Esophagus muscularis mucosa (tissue), 4 donors: ENCODE measurements at regions not wholly inside any gene's neighbourhood (a gene's known extent, or its start where the extent isn't known, plus 50 kb on each side); places are given as distances from the start of the nearest gene placed in this dataset.

Experiments used
- DNase-seq: peaks from one replicate; pipeline ENCODE4 v3.0.0-alpha.2; 2017; ENCODE audit errors: extremely low spot score
- H3K27ac ChIP-seq, 4 donors: fragments of 200-600 bp; sonication (generic); replicated peaks in 1 of 4; 1 replicate in 3 of 4; 2 replicates in 1 of 4; pipeline ENCODE4 v1.5.1; 2016 to 2019; ENCODE audit warnings: mild to moderate bottlenecking in 1 of 4
- H3K27me3 ChIP-seq, 4 donors: fragments of 200-600 bp; sonication (generic); one replicate each; pipeline versions ENCODE4 v1.5.1 to v1.6.0; 2016 to 2019
- H3K36me3 ChIP-seq, 4 donors: fragments of 200-600 bp; sonication (generic); one replicate each; pipeline ENCODE4 v1.5.1; 2016 to 2019
- H3K4me1 ChIP-seq, 4 donors: fragments of 200-600 bp; sonication (generic); one replicate each; pipeline ENCODE4 v1.5.1; 2016 to 2019
- H3K4me3 ChIP-seq, 4 donors: fragments of 200-600 bp; sonication (generic); 1 replicate in 2 of 4; 2 replicates in 2 of 4; pipeline ENCODE4 v1.5.1; 2016 to 2019; ENCODE audit warnings: mild to moderate bottlenecking in 4 of 4, moderate library complexity in 1 of 4
- H3K9me3 ChIP-seq, 4 donors: fragments of 200-600 bp; sonication (generic); 1 replicate in 3 of 4; 2 replicates in 1 of 4; pipeline ENCODE4 v1.5.1; 2016 to 2019
- EP300 ChIP-seq: sonication (generic); formaldehyde crosslinking; IDR thresholded peaks from one replicate; pipeline ENCODE4 v1.6.1; 2017; ENCODE audit warnings: antibody characterized with exemption
- POLR2A ChIP-seq: fragments of 450-650 bp; IDR thresholded peaks from one replicate; pipeline ENCODE4 v1.6.1; 2017; ENCODE audit warnings: antibody characterized with exemption, moderate library complexity, mild to moderate bottlenecking, low read depth
- POLR2AphosphoS5 ChIP-seq, 2 donors: sonication (generic); formaldehyde crosslinking; IDR thresholded peaks; one replicate each; pipeline ENCODE4 v1.6.1; 2017; ENCODE audit warnings: antibody characterized with exemption in 2 of 2
- WGBS: methylation state at CpG from one replicate; pipeline ENCODE4 v1.1.5; 2018; 5-methylcytosine and 5-hydroxymethylcytosine counted together
- intact Hi-C: fragments of 100-400 bp; cut with DNase I; formaldehyde crosslinking; loops from one replicate; pipeline ENCODE4 v1.15.1; 2023
- TF ChIP-seq, protein P1 (sequence below), 3 experiments: fragments of 200-600 bp in 2 of 3; fragments of 450-650 bp in 1 of 3; sonication (generic) in 2 of 3; IDR thresholded peaks; one replicate each; pipeline ENCODE4 v1.5.1; 2017 to 2019; ENCODE audit warnings: antibody characterized with exemption in 3 of 3, mild to moderate bottlenecking in 2 of 3, moderate library complexity in 1 of 3

DNA sequence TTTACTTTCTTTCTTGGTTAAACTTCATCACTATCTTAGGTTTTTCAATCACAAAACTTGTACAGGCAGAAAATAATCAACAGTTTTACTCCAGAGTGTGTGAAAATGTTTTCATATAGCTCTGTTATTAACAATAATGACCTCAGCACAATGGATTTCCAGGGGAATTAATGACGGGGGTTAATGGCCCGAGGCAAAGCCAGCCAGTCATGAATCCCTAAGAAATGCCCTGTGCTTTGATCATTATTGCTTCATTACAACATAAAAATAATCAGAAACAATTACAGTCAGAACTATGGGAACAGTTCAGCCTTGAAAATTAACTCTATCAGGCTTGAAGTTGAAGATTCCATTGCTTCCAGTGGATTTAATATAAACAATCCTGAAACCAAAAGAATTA is 875.4 kb downstream of the ROBO2 start:
- H3K4me3 ChIP-seq = no peak overlapping the region
- 73% methylated on average over 2 of the region's 2 CpGs for WGBS
- H3K9me3 ChIP-seq = peaks cover 0 to 9% (median 0%) of the 10 kb centered on the region in 4 donors

DNA sequence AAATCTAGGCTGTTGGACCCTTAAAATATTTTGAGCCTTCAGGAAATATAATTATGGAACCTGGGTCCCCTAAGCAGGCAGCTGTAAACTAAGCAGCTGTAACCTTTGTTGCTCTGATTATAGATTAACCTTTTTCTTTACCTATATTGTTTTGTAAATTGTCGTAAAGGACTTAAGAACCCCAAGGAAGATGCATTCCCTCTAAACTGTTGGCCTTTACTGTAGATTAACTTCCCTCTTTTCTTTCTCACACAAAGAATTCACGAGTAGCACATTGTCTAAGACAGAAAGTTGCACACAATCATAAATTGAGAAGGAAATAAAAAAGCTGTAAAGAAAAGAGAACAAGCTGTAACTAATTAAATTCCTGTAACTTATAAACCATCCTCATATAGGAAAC is 877.3 kb downstream of the ROBO2 start:
- TF ChIP-seq POLR2A = no peak
- TF ChIP-seq, protein P1, sequence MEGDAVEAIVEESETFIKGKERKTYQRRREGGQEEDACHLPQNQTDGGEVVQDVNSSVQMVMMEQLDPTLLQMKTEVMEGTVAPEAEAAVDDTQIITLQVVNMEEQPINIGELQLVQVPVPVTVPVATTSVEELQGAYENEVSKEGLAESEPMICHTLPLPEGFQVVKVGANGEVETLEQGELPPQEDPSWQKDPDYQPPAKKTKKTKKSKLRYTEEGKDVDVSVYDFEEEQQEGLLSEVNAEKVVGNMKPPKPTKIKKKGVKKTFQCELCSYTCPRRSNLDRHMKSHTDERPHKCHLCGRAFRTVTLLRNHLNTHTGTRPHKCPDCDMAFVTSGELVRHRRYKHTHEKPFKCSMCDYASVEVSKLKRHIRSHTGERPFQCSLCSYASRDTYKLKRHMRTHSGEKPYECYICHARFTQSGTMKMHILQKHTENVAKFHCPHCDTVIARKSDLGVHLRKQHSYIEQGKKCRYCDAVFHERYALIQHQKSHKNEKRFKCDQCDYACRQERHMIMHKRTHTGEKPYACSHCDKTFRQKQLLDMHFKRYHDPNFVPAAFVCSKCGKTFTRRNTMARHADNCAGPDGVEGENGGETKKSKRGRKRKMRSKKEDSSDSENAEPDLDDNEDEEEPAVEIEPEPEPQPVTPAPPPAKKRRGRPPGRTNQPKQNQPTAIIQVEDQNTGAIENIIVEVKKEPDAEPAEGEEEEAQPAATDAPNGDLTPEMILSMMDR (IDR thresholded peaks at IDR 0.05) = no peak
- TF ChIP-seq EP300 = no peak
- no peak for TF ChIP-seq POLR2AphosphoS5 (IDR thresholded peaks at IDR 0.05)
- Histone ChIP-seq H3K27me3 (no peaks in the 10 kb centered on the region), H3K27ac (no peak overlapping the region), H3K4me1 (no peaks in the 10 kb centered on the region), H3K9me3 (peaks cover 0 to 15% (median 3%) of the 10 kb centered on the region in 4 donors), H3K36me3 (no peaks in the 10 kb centered on the region), H3K4me3 (no peak overlapping the region)
- intact Hi-C loops = no loop called here
- DNase-seq = no peak
- WGBS = 54% methylated on average over 2 of the region's 2 CpGs

More for the DNA sequence above, 875.4 kb downstream of the ROBO2 start:
- TF ChIP-seq, protein P1 (IDR thresholded peaks at IDR 0.05) = no peak
- TF ChIP-seq POLR2AphosphoS5 (IDR thresholded peaks at IDR 0.05) (no peak), EP300 (no peak), POLR2A (no peak)
- Histone ChIP-seq H3K27me3 (no peaks in the 10 kb centered on the region), H3K4me1 (no peaks in the 10 kb centered on the region), H3K36me3 (no peaks in the 10 kb centered on the region), H3K27ac (no peak overlapping the region)
- intact Hi-C loops = no loop called here
- DNase-seq = no peak

DNA sequence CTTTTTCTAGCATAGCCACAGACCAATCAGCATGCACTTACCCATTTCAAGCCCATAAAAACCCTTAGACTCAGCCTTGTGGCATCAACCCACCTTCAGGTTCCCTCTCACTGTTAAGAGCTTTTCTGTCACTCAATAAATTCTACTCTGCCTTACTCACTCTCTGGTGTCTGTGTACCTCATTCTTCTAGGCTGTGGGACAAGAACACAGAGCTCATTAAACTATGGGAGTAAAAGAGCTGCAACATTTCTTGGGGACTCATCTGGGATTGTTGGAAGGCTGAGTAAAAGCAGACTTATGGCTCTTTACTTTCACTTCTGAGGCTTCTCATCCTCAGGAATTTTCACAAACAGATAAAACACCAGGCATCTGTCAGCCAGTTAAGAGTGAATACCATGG is 879.3 kb downstream of the ROBO2 start:
- intact Hi-C loops = no loop called here
- DNase-seq = no peak
- Histone ChIP-seq H3K9me3 (peaks cover 0 to 15% (median 3%) of the 10 kb centered on the region in 4 donors), H3K36me3 (no peaks in the 10 kb centered on the region), H3K4me3 (no peak overlapping the region), H3K27ac (no peak overlapping the region), H3K4me1 (no peaks in the 10 kb centered on the region), H3K27me3 (no peaks in the 10 kb centered on the region)
- no peak for TF ChIP-seq POLR2A
- TF ChIP-seq EP300 = no peak
- no peak for TF ChIP-seq POLR2AphosphoS5 (IDR thresholded peaks at IDR 0.05)
- TF ChIP-seq, protein P1 (IDR thresholded peaks at IDR 0.05) = no peak

DNA sequence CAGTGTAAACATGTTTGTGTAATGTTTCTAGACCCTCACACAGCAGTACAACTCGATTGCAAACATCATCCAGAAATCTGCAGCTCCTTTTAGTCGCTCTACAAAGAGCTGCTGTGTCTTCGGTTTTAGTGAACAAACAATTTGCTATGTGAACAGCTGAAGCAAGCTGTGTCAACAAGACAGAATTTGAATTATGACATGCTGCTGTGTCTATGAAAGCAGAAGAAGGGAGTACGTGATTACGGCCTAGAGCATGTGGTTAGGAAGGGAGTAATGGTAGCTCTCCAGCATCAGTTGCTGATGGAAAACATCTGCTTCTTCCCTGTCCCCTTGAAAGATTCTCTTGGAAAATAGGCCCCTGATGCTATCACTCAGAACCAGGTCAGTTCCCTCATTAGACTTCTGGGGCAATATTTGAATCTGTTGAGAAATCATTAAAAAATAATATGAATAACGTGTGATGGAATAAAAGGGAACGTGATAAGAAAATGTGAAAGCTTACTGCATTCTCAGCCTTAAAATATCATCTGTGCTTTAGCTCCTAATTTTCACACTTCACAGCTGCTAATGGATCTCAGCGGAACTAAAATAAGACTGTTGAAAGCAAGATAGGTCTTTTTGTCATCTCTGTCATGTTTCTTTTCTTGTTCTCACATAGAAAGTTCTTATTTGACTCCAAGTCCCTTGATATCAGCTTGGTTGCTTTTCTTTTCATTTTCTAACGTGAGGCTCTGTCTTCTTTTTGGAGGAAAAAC is 891.5 kb downstream of the ROBO2 start:
- no peak overlapping the region for H3K27ac ChIP-seq
- H3K9me3 ChIP-seq = no peaks in the 10 kb centered on the region
- no peaks in the 10 kb centered on the region for H3K4me1 ChIP-seq
- intact Hi-C loops = no loop called here
- no peak overlapping the region for H3K4me3 ChIP-seq
- TF ChIP-seq POLR2AphosphoS5 (IDR thresholded peaks at IDR 0.05) (no peak), POLR2A (no peak), EP300 (no peak)
- TF ChIP-seq, protein P1 (IDR thresholded peaks at IDR 0.05) = no peak
- H3K36me3 ChIP-seq = no peaks in the 10 kb centered on the region
- WGBS = 62% methylated on average over 9 of the region's 9 CpGs
- no peaks in the 10 kb centered on the region for H3K27me3 ChIP-seq
- DNase-seq = no peak

DNA sequence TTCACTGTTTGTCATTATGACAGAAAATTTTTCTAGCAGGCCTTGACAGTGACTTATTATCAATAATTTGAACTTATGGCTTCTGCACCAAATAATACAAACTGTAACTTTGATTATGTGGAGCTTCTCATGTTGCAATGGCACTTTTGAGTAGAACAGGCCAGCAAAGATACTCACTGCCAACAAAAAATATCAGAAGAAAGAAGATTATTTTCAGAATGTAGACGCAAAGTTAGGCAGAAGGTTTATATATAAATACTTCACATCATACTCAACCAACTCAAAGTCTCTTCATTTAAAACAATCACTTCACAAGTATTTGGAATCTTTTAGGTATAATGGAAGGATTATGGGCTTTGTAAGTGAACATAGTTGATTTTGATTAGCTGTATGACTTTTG is 893.0 kb downstream of the ROBO2 start:
- H3K4me3 ChIP-seq = no peak overlapping the region
- no peaks in the 10 kb centered on the region for H3K27me3 ChIP-seq
- WGBS = 66% methylated on average over 1 of the region's 1 CpG
- TF ChIP-seq POLR2A (no peak), EP300 (no peak), POLR2AphosphoS5 (IDR thresholded peaks at IDR 0.05) (no peak)
- TF ChIP-seq, protein P1 (IDR thresholded peaks at IDR 0.05) = no peak
- DNase-seq = no peak
- no peak overlapping the region for H3K27ac ChIP-seq
- no peaks in the 10 kb centered on the region for H3K9me3 ChIP-seq
- no peaks in the 10 kb centered on the region for H3K4me1 ChIP-seq
- intact Hi-C loops = no loop called here
- H3K36me3 ChIP-seq = no peaks in the 10 kb centered on the region
